ENCODE measurements at regions not wholly inside any gene's neighbourhood (a gene's known extent, or its start where the extent isn't known, plus 50 kb on each side); places are given as distances from the start of the nearest gene placed in this dataset.

- H3K4me1 ChIP-seq (ENCODE audit: insufficient read depth, low read length, severe bottlenecking): no peaks in the 10 kb centered on the region
- H3K9me2 ChIP-seq (ENCODE audit: low read depth, low read length): no peaks in the 10 kb centered on the region
- no peaks in the 10 kb centered on the region for H3K27me3 ChIP-seq (ENCODE audit: insufficient read depth, low read length)
- no peaks in the 10 kb centered on the region for H4K20me1 ChIP-seq (ENCODE audit: insufficient read depth, low read length)
- no peaks in the 10 kb centered on the region for H3F3A ChIP-seq (ENCODE audit: insufficient read depth, low read length)
- no peak overlapping the region for H3K4me3 ChIP-seq (ENCODE audit: low read depth, low read length, poor library complexity, severe bottlenecking)
- no peak for TF ChIP-seq EZH2 (IDR thresholded peaks at IDR 0.05; ENCODE audit: borderline replicate concordance, low read length)
- TF ChIP-seq, protein P1, sequence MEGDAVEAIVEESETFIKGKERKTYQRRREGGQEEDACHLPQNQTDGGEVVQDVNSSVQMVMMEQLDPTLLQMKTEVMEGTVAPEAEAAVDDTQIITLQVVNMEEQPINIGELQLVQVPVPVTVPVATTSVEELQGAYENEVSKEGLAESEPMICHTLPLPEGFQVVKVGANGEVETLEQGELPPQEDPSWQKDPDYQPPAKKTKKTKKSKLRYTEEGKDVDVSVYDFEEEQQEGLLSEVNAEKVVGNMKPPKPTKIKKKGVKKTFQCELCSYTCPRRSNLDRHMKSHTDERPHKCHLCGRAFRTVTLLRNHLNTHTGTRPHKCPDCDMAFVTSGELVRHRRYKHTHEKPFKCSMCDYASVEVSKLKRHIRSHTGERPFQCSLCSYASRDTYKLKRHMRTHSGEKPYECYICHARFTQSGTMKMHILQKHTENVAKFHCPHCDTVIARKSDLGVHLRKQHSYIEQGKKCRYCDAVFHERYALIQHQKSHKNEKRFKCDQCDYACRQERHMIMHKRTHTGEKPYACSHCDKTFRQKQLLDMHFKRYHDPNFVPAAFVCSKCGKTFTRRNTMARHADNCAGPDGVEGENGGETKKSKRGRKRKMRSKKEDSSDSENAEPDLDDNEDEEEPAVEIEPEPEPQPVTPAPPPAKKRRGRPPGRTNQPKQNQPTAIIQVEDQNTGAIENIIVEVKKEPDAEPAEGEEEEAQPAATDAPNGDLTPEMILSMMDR (IDR thresholded peaks at IDR 0.05; ENCODE audit: low read length): no peak
- H3K4me2 ChIP-seq (ENCODE audit: low read length): no peak overlapping the region
- no peaks in the 10 kb centered on the region for H3K79me2 ChIP-seq (ENCODE audit: insufficient read depth, low read length)
- H3K36me3 ChIP-seq (ENCODE audit: insufficient read depth, low read length): no peaks in the 10 kb centered on the region
- H3K9me3 ChIP-seq (ENCODE audit: low read length): no peaks in the 10 kb centered on the region
- H2AFZ ChIP-seq (ENCODE audit: low read length): no peak overlapping the region
- H3K27ac ChIP-seq (ENCODE audit: low read depth, low read length, poor library complexity, severe bottlenecking): no peak overlapping the region
- H3K9ac ChIP-seq (ENCODE audit: low read length): no peak overlapping the region
Measured at GRCh38 chr9:108134486-108135128, 645.0 kb upstream of the KLF4 start.

- no peak overlapping the region for H3K27ac ChIP-seq (ENCODE audit: low read depth, low read length, poor library complexity, severe bottlenecking)
- no peaks in the 10 kb centered on the region for H4K20me1 ChIP-seq (ENCODE audit: insufficient read depth, low read length)
- H2AFZ ChIP-seq (ENCODE audit: low read length): no peak overlapping the region
- no peaks in the 10 kb centered on the region for H3K9me2 ChIP-seq (ENCODE audit: low read depth, low read length)
- no peaks in the 10 kb centered on the region for H3K36me3 ChIP-seq (ENCODE audit: insufficient read depth, low read length)
- TF ChIP-seq, protein P1 (IDR thresholded peaks at IDR 0.05; ENCODE audit: low read length): no peak
- H3K27me3 ChIP-seq (ENCODE audit: insufficient read depth, low read length): no peaks in the 10 kb centered on the region
- H3K4me3 ChIP-seq (ENCODE audit: low read depth, low read length, poor library complexity, severe bottlenecking): no peak overlapping the region
- H3F3A ChIP-seq (ENCODE audit: insufficient read depth, low read length): no peaks in the 10 kb centered on the region
- no peak overlapping the region for H3K4me2 ChIP-seq (ENCODE audit: low read length)
- no peaks in the 10 kb centered on the region for H3K4me1 ChIP-seq (ENCODE audit: insufficient read depth, low read length, severe bottlenecking)
- H3K9ac ChIP-seq (ENCODE audit: low read length): no peak overlapping the region
- no peaks in the 10 kb centered on the region for H3K9me3 ChIP-seq (ENCODE audit: low read length)
- H3K79me2 ChIP-seq (ENCODE audit: insufficient read depth, low read length): no peaks in the 10 kb centered on the region
Measured at GRCh38 chr9:108133680-108134079, 644.1 kb upstream of the KLF4 start.

- H3K27me3 ChIP-seq (ENCODE audit: insufficient read depth, low read length): no peaks in the 10 kb centered on the region
- no peaks in the 10 kb centered on the region for H3F3A ChIP-seq (ENCODE audit: insufficient read depth, low read length)
- no peak for TF ChIP-seq EZH2 (IDR thresholded peaks at IDR 0.05; ENCODE audit: borderline replicate concordance, low read length)
- TF ChIP-seq, protein P1 (IDR thresholded peaks at IDR 0.05; ENCODE audit: low read length): no peak
Measured at GRCh38 chr9:108133101-108133500, 643.5 kb upstream of the KLF4 start.

More at GRCh38 chr9:108133101-108133500, 643.5 kb upstream of the KLF4 start:
- Histone ChIP-seq H3K27ac (ENCODE audit: low read depth, low read length, poor library complexity, severe bottlenecking) (no peak overlapping the region), H3K9ac (ENCODE audit: low read length) (no peak overlapping the region), H2AFZ (ENCODE audit: low read length) (no peak overlapping the region), H3K36me3 (ENCODE audit: insufficient read depth, low read length) (no peaks in the 10 kb centered on the region), H3K4me2 (ENCODE audit: low read length) (no peak overlapping the region), H3K4me1 (ENCODE audit: insufficient read depth, low read length, severe bottlenecking) (no peaks in the 10 kb centered on the region), H4K20me1 (ENCODE audit: insufficient read depth, low read length) (no peaks in the 10 kb centered on the region), H3K4me3 (ENCODE audit: low read depth, low read length, poor library complexity, severe bottlenecking) (no peak overlapping the region), H3K79me2 (ENCODE audit: insufficient read depth, low read length) (no peaks in the 10 kb centered on the region), H3K9me2 (ENCODE audit: low read depth, low read length) (no peaks in the 10 kb centered on the region), H3K9me3 (ENCODE audit: low read length) (no peaks in the 10 kb centered on the region)

All from OCI-LY1 (cell line).